G401.6 (cell line): ENCODE measurements at regions not wholly inside any gene's neighbourhood (a gene's known extent, or its start where the extent isn't known, plus 50 kb on each side); places are given as distances from the start of the nearest gene placed in this dataset.

Source experiments
- FAIRE-seq: peaks from 2 replicates; lab custom pipeline; 2012; peaks lifted over from hg19 to GRCh38; lab: Jason Lieb, UNC

DNA sequence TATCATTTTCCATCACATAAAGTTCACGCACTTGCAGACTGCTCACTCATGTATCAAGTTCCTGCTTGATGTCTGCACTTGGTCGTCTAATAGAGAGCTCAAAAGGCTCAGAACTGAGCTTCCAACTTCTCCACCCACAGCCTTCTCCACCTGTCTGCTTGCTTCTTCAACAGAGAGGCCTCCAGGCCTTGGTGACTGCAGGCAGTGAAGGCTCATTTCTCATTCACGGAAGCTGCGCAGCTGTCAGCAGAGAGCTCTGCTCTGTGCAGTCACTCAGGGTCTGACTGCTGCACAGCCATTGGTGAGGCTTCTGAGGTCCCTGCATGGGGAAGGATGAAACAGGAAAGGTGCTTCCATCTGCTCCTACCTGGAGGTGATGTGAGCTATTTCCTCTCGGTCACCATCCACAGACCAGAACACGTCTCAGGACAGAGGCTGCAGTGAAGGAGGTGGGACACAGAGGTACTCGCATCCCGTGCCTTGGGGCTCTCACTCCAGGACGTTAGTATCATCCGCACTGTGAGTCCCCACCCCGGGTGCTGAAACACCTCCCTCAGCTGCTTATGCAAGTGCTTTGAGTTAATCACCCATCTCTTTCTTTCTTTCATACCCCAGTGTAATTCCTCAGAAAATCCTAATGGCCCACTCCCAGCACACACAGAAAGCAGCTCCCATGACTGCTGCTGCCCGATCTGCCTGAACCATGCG, 126.2 kb downstream of the TMEM18 start:
- no peak for FAIRE-seq

GRCh38 chr2:545711-546650, 131.2 kb downstream of the TMEM18 start:
- no peak for FAIRE-seq

DNA sequence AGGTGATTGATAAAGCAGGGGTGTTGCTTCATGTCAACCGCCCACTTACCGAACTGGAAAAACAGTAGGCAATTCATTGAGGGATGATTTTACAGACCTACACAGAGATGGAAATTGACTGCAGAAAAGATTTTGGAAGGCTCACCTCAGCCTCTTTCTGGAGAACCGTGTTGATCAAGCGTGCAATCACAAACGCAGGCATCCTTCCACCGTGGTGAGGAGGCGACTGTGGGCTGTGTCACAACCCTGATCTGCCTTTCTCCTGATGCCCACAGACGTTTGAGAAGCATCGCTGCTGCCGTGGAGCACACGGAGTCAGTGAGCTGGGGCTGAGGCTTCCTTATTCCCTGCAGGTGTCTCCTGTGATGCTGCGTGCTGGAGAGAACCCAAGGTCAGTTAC, 132.0 kb downstream of the TMEM18 start:
- FAIRE-seq = no peak

- FAIRE-seq = no peak
These were observed 138.6 kb downstream of the TMEM18 start for GRCh38 chr2:538646-539045.

DNA sequence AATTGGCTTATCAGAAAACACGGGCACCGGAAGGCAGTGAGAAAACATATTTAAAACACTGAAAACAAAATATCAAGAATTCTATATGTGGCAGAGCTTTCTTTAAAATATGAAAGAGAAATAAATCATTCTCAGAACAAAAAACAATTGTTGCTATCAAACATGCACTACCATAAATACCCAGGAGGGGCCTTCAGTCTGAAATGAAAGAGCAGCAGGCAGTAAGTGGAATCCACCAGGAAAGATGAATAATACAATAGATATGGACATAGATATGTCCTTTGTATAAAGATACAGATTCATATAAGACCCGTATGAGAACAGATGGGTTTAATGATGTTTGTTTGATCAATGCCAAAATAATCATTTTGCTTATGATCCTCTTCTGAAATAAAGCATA, 142.0 kb downstream of the TMEM18 start:
- no peak for FAIRE-seq

- FAIRE-seq = no peak
These were observed 147.4 kb downstream of the TMEM18 start for GRCh38 chr2:529852-530251.

DNA sequence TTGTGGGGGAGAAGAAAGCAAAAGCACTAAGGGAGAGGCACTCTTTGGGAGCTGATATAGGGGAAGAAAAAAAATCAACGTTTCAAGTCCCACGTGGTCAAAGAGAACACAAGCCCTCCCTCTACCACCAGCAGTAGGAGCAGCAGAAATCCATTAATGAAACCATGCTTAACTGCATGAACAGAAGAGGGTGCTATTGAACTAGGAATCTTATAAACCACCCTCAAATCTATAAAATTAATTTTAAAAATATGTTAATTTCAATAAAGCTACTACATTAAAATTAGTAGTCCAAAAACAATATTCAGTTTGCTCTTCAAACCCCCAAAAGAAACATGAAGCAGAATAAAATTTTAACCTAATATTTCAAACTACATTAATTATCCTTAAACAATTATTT, 147.8 kb downstream of the TMEM18 start:
- peak; percentile 69 for FAIRE-seq

DNA sequence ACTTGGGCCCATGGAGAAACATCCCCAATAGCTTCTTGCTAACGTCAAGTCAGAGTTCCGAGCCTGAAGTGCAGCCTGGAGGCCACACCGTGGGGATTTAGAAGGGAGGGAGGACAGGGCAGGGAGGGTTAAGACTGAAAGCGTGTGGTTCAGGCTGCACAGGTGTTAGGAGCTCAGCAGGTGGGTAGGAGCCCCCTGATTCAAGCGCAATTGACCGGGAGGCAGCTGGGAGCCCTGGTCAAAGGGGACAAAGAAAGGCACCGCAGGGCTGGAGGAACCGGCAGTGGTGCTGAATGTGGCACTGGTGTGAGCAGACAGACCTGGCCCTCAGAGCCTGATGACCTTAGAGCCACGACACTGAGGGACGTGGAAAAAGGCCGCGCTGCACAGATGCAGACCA, 149.6 kb downstream of the TMEM18 start:
- FAIRE-seq = no peak

GRCh38 chr2:526918-527317, 150.3 kb downstream of the TMEM18 start:
- FAIRE-seq = no peak

DNA sequence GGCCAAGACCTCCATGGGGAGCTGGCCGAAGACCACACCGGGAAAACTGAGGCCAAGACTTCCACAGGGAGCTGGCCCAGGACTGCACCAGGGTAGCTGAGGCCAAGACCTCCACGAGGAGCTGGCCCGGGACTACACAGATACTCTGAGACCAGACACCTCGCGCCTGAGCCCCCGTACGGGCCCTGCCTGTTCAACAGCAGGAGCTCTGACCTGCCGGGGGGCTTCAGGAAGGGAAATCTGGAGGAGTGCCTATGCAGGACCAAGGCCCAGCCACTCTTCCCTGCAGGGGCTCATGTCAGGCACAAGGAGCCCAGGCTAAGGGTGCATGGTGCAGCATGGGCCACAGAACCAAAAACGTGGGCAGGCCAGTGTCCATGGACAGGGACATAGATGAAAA, 151.6 kb downstream of the TMEM18 start:
- no peak for FAIRE-seq

DNA sequence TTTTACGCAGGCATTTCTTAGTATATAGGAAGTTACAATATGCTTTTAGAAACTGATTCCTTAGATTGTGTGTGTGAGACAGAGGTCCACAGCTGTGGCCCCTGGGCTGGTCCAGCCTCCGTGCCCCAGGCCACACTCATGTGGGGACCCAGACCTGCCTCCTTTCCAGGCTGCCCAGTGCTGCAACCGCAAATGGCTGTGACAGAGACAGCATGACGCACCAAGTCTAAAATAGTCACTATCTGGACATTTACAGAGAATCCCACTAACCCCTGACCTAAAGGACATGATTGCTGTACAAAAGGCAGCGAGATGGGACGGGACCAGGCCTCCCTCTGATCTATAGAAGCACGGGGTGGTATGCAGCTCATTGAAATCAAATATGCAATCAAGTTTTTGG, 152.2 kb downstream of the TMEM18 start:
- no peak for FAIRE-seq

DNA sequence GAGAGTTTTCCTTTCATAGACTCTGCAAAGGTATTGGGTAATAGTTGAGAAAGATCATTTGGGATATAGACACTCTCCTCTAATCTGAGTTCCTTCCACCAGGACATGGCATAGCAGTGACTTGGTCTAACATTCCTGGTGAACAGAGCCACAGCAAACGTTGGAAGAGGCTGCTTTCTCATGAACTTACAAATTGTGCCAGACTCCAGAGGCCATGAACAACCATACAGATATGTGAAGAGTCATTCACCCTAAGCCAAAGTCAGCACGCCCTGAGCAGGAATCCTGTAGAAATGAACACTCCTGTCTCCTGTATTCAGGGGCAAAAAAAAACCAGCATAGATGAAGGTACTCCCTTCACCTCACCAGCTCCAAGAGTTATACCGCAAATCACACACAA, 152.8 kb downstream of the TMEM18 start:
- no peak for FAIRE-seq

GRCh38 chr2:523698-524270, 153.4 kb downstream of the TMEM18 start:
- FAIRE-seq = no peak

GRCh38 chr2:522776-523175, 154.4 kb downstream of the TMEM18 start:
- no peak for FAIRE-seq

DNA sequence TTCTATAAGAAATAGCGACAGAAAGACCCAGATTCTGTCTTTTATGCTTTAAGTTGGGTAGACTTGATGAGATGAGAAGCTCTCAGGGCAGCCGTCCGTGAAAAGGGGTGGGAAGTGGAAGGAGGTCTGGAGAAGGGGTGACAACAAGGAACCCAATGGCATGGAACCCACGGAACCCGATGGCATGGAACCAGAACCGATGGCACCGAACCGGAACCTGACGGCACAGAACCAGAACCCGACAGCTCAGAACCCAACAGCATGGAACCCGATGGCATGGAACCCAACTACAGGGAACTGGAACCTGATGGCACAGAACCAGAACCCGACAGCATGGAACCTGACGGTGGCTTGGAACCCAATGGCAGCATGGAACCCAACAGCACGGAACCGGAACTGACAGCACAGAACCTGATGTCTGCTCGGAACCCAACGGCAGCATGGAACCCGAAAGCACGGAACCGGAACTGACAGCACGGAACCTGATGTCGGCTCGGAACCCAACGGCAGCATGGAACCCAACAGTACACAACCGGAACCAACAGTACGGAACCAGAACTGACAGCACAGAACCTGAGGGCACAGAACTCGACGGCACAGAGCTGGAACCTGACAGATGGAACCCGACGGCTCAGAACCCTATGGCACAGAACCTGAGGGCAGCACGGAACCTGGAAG, 155.2 kb downstream of the TMEM18 start:
- FAIRE-seq = no peak

DNA sequence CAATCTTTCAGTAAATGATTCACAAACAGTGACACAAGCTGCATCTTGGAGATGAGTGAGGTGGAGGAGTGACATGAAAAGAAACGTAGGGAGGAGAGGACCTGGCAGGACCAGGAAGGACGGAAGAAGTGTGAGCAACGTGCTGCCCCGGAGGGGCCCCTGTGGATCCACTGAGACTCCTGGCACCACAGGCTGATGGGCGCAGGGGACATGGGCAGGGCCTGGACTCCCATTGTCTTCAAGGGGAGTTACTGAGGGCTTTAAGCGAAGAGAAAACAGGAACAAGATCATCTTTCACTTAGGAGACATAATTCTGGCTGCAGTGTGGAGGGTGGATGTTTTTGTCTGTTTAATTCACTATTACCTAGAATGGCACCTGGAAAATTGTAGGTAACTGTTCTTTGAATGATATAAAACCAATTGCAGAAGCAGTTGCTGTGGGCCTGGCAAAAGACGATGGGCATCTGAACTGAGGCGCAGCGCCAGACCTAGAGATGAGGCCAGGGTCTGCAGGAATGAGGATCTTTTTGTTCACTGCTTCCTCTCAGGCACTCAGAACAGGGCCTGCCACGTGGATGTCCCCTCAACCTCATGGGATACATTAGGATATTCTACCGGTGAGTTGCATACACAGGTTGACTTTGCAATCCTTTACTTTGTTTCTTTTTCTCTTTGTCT, 156.4 kb downstream of the TMEM18 start:
- FAIRE-seq = no peak

GRCh38 chr2:516944-517343, 160.3 kb downstream of the TMEM18 start:
- no peak for FAIRE-seq

DNA sequence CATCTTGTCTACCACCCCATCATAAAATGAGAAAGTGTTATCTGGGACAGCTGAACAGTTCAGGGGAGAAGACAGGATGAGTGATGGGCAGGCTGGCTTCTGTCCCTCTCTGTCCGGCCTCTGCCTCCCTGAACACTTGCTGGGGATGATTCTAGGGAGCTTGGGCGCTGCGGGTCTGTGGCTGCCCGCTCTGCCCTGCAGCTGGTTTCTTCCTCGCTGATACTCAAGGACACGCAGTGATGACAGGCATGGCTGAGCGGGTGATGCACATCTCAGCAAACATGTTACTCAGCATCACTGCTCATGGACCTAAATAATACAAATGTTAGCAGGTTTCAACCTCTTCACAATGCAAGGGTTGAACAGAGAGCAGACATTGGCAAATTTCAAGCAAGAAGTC, 161.1 kb downstream of the TMEM18 start:
- no peak for FAIRE-seq

DNA sequence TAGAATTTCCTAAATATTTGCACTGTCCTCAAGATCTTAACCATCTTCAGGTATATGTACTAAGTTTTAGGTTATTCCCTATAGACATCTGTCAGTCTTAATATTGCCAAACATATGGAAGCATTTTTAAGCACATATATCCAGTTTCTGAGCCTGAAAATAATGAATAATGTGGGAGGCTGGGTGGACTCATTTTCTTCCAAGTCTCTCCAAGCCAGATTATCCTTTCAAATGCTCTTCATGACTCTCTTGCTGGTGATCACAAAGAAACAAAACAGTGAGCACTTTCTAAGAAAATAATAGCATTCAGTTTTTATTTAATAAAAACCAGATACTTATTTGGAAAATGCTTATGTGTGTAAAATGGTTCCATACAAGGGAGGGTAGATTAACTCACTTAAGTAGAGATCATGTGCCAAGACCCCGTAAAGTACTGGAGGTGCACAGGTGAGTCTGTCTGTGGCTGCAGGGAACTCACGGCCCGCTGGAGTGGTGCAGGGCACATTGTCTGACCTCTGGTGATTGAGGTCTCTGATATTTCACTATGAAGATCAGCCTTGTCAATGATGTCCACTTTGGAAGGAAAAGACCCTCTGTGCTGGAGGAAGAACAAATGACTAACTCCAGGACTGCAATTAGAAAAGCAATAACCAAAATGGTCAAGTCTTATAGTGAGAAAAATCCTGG, 161.6 kb downstream of the TMEM18 start:
- FAIRE-seq = no peak

DNA sequence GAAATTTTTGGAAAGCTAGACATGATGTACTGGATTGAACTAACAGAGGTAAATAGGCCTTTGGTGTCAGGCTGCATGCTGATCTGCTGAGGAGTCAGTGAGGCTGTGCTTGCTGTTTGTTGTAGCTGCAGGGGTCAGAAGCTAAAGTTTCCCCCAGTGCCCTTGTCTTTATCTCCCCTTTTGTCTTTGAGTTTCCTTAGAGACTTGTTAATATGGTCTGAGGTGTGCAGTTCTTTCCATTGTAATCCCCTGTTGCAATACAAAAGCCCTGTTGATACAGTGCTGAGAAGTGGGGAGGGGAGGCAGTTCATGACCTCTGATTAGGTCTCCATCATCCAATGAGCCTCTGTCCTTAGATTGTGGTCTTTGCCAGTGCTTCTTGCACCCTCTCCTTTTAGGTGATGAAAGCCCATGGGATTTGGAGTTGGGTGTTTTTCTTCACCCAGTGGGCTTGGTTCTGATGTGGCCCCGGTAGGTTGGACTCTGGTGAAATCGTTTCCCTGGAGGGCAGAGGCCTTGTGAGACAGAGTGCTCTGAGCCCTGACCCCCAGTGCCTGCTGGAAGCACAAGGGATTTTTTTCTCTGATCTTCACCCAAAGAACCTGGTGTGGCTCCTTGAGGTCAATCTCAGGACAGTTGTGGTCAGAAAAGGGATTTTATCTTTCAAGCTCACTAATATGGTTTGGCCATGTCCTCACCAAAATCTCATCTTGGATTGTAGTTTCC, 163.1 kb downstream of the TMEM18 start:
- FAIRE-seq = no peak

DNA sequence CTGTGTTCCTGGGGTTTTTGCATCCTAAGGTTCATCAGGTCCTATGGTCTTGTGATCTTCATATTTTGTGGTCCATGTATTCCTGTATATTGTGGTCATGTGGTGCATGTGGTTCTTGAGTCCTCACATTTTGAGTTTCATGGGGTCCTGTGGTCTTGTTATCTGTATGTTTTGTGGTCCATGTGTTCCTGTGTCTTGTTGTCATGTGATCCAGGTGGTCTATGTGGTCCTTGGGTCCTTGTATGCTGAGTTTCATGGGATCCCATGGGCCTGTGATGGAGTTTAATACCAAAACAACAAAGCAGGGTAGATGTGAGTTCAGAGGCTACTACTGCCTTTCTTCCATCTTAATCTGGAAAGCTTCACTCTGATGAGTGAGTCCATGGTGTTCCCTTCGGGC, 166.4 kb downstream of the TMEM18 start:
- FAIRE-seq = no peak
